Astrocyte of the cerebellum (primary cell): ENCODE measurements at regions not wholly inside any gene's neighbourhood (a gene's known extent, or its start where the extent isn't known, plus 50 kb on each side); places are given as distances from the start of the nearest gene placed in this dataset.

ENCODE experiments used
- DNase-seq: peaks from one replicate; pipeline ENCODE4 v3.0.0-alpha.2; 2011; ENCODE audit warnings: low read depth
- H3K4me3 ChIP-seq: 2 replicates; pipeline ENCODE4 v1.5.1; 2011; ENCODE audit warnings: mild to moderate bottlenecking, low read depth, low read length, moderate library complexity
- CTCF ChIP-seq: IDR thresholded peaks from 2 replicates; pipeline ENCODE4 v1.5.1; 2012; ENCODE audit warnings: low read length, low read depth, moderate library complexity, mild to moderate bottlenecking; ENCODE audit errors: missing control alignments
- in situ Hi-C: cut with HindIII; loops from 2 replicates; pipeline ENCODE4 v1.10.0; 2017; ENCODE audit warnings: low sequenced_read_pairs

- no peak overlapping the region for H3K4me3 ChIP-seq
- no peak for DNase-seq
- no peak for TF ChIP-seq CTCF
- in situ Hi-C loops: no loop called here
Measured at GRCh38 chr20:60583741-60584140, 625.5 kb downstream of the CDH26 start.

GRCh38 chr20:60584221-60584620 lies 626.0 kb downstream of the CDH26 start:
- in situ Hi-C loops: no loop called here
- no peak overlapping the region for H3K4me3 ChIP-seq
- no peak for DNase-seq
- TF ChIP-seq CTCF: no peak

- in situ Hi-C loops: no loop called here
- H3K4me3 ChIP-seq: no peak overlapping the region
- no peak for DNase-seq
- no peak for TF ChIP-seq CTCF
Measured at GRCh38 chr20:60585651-60586050, 627.4 kb downstream of the CDH26 start.

- no peak for DNase-seq
- TF ChIP-seq CTCF: no peak
- H3K4me3 ChIP-seq: no peak overlapping the region
- in situ Hi-C loops: no loop called here
Measured at GRCh38 chr20:60586269-60587050, 628.2 kb downstream of the CDH26 start.

- no peak overlapping the region for H3K4me3 ChIP-seq
- no peak for TF ChIP-seq CTCF
- in situ Hi-C loops: no loop called here
- no peak for DNase-seq
Measured at GRCh38 chr20:60587986-60588385, 629.8 kb downstream of the CDH26 start.

GRCh38 chr20:60589623-60590022 lies 631.4 kb downstream of the CDH26 start:
- in situ Hi-C loops: no loop called here
- no peak for TF ChIP-seq CTCF
- no peak overlapping the region for H3K4me3 ChIP-seq
- no peak for DNase-seq
